ENCODE measurements at regions not wholly inside any gene's neighbourhood (a gene's known extent, or its start where the extent isn't known, plus 50 kb on each side); places are given as distances from the start of the nearest gene placed in this dataset.

GRCh38 chr4:184548648-184549341 is 74.4 kb upstream of the IRF2 start:
- TF ChIP-seq SPI1 (IDR thresholded peaks at IDR 0.05; ENCODE audit: borderline replicate concordance, low read depth): no peak
- no peak for TF ChIP-seq POLR2AphosphoS5 (IDR thresholded peaks at IDR 0.05; ENCODE audit: low read depth)
- no peak for TF ChIP-seq REST (IDR thresholded peaks at IDR 0.05; ENCODE audit: insufficient replicate concordance, low read depth)
- no peak for TF ChIP-seq GABPA (IDR thresholded peaks at IDR 0.05; ENCODE audit: low read depth)
- TF ChIP-seq CTCF (IDR thresholded peaks at IDR 0.05; ENCODE audit: insufficient read depth, low read length): no peak
- H3K27ac ChIP-seq (replicated peaks): no peak overlapping the region
- no peak for DNase-seq (ENCODE audit: low read depth in 1 of 2, low spot score in 1 of 2)
- no peak overlapping the region for H3K4me3 ChIP-seq (replicated peaks; ENCODE audit: insufficient read depth, low read length)
- H3K27me3 ChIP-seq (ENCODE audit: insufficient read depth, poor library complexity, severe bottlenecking): no peaks in the 10 kb centered on the region

- Histone ChIP-seq H3K4me3 (replicated peaks; ENCODE audit: insufficient read depth, low read length) (no peak overlapping the region), H3K27me3 (ENCODE audit: insufficient read depth, poor library complexity, severe bottlenecking) (no peaks in the 10 kb centered on the region), H3K27ac (replicated peaks) (no peak overlapping the region)
- TF ChIP-seq REST (IDR thresholded peaks at IDR 0.05; ENCODE audit: insufficient replicate concordance, low read depth) (no peak), CTCF (IDR thresholded peaks at IDR 0.05; ENCODE audit: insufficient read depth, low read length) (no peak), POLR2AphosphoS5 (IDR thresholded peaks at IDR 0.05; ENCODE audit: low read depth) (no peak), GABPA (IDR thresholded peaks at IDR 0.05; ENCODE audit: low read depth) (no peak), SPI1 (IDR thresholded peaks at IDR 0.05; ENCODE audit: borderline replicate concordance, low read depth) (no peak)
- DNase-seq (ENCODE audit: low read depth in 1 of 2, low spot score in 1 of 2): no peak
Measured at GRCh38 chr4:184548316-184548647, 73.9 kb upstream of the IRF2 start.

GRCh38 chr4:184544788-184545409 is 70.5 kb upstream of the IRF2 start:
- DNase-seq (ENCODE audit: low read depth in 1 of 2, low spot score in 1 of 2): peak in 1 of 2 experiments; percentile 25
- H3K4me3 ChIP-seq (replicated peaks; ENCODE audit: insufficient read depth, low read length): no peak overlapping the region
- H3K27ac ChIP-seq (replicated peaks): no peak overlapping the region
- TF ChIP-seq REST (IDR thresholded peaks at IDR 0.05; ENCODE audit: insufficient replicate concordance, low read depth): no peak
- TF ChIP-seq POLR2AphosphoS5 (IDR thresholded peaks at IDR 0.05; ENCODE audit: low read depth): no peak
- TF ChIP-seq CTCF (IDR thresholded peaks at IDR 0.05; ENCODE audit: insufficient read depth, low read length): no peak
- TF ChIP-seq SPI1 (IDR thresholded peaks at IDR 0.05; ENCODE audit: borderline replicate concordance, low read depth): no peak
- no peak for TF ChIP-seq GABPA (IDR thresholded peaks at IDR 0.05; ENCODE audit: low read depth)
- H3K27me3 ChIP-seq (ENCODE audit: insufficient read depth, poor library complexity, severe bottlenecking): no peaks in the 10 kb centered on the region
